HG02852 (cell line): ENCODE measurements at regions not wholly inside any gene's neighbourhood (a gene's known extent, or its start where the extent isn't known, plus 50 kb on each side); places are given as distances from the start of the nearest gene placed in this dataset.

Experiments used
- ATAC-seq: cut with Tn5 transposase; IDR thresholded peaks from one replicate; pipeline ENCODE4 v1.9.1; 2021; ENCODE audit warnings: mild to moderate bottlenecking, moderate library complexity; ENCODE audit not compliant: unreplicated experiment

DNA sequence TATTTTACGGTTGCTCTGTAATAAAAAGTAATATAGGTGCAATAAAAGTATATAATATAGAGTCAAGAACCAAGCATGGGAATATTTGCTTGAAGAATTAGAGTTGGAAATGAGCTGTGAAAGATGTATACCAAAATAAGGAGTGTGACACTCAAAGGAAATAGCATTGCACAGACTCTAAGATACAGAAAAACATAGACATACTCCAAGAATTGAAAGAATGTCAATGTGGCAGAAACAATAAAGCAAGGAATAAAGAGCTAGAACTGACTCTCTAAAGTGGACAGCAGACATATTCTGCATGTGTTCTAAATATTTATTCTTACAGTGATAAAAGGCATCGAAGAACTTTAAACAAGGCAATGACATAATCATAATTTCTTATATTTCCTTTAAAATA is 561.1 kb upstream of the SETBP1 start:
- no peak for ATAC-seq

DNA sequence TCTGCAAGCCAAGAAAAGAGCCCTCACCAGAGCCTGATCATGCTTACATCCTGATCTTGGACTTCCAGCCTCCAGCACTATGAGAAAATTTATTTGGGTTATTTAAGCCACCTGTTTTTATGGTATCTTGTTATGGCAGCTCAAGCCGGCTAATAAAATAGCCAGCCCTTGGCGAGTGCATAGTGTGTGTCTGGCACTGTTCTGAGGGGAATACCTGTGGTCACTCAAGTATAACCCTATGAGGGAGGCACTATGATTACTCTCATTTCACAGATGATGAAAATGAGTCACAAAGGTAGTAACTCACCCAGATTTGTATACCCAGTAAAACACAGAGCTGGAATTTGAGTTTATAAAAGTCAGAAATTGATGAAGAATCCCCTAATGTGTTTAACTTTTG is 556.9 kb upstream of the SETBP1 start:
- ATAC-seq = peak; percentile 81

DNA sequence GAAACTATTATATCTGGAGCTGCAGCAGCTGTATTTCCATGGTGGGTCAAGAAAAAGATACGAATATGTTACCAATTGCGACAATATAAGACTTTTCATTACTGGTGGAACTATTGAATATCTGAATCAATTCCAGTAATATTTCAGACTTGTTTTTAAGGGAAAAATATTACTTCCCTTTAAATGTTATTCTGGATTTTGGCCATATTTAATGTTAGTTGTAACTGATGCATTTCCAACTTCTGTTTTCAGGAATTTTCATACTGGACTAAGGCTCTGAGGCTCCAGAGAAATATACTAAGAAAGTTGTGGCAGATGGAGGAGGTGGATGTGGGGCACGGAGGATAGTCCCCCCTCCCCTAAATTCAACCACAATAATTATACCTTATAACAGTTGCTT is 555.2 kb upstream of the SETBP1 start:
- ATAC-seq = no peak

DNA sequence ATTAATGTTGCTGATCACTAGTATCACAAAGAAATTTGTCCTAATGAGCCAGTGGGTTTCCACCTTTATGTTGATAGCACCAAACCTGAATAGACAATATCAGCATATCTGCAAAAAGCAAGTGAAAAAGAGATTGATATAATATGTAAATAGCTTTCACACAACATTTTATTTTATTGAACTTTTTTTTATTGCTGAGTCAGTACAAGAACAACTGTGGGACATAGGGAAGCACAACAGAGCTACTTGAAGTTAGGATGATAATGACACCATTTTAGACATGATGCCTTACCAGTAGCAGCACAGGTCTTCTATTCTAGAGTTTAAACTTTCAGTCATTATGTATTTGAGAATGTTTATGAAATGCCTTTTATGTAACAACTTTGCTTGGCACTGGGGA is 554.1 kb upstream of the SETBP1 start:
- no peak for ATAC-seq

DNA sequence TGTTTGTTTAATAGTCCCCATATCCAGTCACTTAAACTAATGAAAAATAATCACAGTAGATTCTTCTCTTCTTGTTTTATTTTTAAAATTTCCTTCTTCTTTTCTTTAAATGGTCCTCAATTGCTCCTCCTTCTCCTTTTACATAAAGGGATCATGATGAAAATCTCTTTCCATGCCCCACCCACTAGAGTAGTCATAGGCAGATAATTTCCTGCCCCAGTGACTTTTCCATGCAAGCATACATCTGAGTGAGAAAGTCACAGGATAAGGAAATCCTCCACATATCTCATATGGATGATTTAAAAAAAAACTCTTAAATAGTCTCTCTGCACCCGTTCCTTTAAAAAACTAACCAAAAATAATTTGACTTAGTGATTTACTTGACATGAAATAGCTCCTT is 552.3 kb upstream of the SETBP1 start:
- ATAC-seq = no peak

DNA sequence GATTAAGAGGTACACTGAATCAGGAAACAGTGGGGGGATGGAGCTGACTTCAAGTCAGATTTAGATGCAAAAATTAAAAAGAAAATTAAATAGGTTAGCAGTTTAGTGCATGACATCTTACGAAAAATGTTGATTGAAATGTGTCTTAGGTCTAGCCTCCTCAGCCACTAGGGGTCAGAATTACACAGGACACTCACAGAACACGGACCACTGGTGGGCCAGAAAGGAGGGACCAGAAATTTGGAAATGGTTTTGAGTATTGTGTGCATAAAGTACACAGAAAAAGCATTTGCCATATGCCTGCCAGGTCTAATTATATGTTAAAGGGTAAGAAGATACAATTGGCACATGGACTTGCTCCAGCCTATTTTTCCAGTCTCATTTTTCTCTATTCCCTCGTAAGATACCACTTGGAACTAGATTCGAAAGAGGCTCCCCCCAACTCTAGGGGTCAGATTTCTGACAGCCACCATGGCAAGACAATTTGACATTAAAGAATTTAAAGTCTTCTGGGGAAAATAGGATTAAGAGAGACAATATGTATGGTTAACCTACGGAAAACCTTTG is 550.2 kb upstream of the SETBP1 start:
- peak; percentile 65 for ATAC-seq

DNA sequence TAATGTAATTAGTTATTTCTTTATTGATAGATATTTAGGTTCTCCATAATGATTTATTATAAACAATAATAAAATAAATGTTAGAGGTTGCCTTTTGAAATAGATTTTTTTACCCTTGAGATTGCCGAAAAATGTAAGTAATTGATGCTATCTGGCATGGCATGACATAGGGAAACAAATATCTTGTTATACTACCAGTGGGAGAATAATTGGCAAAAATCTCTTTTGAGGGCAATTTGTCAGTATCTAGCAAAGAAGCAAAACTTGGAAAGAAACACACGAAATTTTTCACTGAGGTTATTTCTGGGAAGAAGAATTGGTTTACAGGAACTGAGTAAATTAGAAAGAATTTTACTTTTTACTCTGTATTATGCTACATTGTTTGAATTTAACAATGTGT is 547.2 kb upstream of the SETBP1 start:
- ATAC-seq = no peak

DNA sequence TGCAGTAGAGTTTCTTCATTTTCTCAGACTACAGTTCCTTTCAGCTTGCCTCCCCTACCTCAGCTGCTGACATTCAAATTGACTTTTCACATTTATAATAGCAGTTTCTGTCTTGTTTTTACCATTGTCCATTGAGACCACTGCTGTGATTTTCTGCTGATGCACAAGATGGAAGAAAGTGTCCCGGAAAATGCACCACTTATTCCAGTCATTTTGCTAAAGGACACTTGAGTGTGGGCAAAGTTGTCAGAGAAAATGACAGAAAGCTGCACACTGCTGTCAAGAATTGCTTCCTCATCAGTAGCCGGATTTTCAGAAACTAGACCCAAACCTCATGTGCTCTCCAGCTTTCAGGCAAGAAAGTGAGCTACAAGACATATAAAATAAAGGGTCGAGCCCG is 546.2 kb upstream of the SETBP1 start:
- ATAC-seq = no peak

DNA sequence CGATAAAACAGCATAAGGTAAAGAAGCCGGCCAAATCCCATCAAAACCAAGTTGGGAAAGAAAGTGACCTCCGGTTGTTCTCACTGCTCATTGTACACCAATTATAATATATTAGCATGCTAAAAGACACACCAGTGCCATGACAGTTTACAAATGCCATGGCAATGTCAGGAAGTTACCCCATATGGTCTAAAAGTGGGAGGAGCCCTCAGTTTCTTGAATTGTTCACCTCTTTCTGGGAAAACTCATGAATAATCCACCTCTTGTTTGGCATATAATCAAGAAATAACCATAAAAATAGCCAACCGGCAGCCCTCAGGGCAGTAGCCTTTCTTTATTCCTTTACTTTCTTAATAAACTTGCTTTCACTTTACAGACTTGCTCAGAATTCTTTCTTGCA is 544.9 kb upstream of the SETBP1 start:
- ATAC-seq = no peak

DNA sequence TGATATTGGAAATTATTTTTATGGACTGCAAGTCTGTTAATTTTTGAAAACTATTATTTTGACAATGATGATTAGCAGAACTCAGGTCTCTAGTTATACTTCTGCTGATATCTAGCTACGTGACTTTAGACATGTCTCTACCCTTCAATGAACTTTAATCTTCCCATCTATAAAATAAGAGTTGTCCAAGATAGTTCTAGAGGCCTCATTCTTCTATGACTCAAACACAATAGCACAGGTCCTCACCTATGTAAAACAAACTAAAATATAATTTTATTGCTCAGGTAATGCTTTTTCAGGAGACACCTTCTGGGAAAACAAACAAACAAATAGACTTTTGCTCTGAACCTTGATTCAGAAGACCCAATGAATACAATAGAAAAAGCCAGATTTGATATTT is 544.4 kb upstream of the SETBP1 start:
- ATAC-seq = no peak

DNA sequence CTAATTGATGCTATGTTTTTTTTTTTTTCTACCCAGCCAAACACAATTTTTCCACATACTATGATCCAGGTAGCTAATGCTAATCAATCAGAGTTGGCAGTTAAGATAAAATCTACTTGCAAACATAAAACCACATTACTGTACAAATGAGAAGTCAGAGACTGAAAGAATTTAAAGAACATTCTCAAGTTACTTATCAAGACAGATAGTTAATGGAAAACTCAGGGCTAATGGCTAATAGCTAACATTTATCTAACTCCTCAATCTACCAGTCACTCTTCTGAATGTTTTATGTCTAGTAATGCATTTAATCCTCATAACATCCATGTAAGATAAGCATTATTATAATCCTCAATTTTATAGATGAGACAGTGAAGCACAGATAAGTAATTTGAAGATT is 537.6 kb upstream of the SETBP1 start:
- ATAC-seq = no peak

DNA sequence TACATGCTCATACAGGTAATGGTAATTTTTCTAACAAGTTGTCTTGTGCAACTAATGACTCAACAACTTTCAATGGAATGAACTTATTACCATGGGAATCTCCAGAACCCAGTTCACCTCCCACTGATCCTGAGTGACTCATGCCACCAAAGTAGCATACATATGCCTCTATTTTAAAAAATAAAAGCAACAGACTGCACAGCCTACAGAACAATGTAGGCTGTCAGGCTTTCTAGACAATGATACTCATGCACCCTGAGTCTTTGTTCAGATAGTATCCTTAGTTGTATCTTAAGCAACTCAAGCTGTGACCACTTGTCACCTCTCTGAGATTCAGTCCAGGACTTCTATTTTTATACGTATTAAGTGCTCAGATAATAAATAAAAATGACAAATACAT is 531.0 kb upstream of the SETBP1 start:
- no peak for ATAC-seq

DNA sequence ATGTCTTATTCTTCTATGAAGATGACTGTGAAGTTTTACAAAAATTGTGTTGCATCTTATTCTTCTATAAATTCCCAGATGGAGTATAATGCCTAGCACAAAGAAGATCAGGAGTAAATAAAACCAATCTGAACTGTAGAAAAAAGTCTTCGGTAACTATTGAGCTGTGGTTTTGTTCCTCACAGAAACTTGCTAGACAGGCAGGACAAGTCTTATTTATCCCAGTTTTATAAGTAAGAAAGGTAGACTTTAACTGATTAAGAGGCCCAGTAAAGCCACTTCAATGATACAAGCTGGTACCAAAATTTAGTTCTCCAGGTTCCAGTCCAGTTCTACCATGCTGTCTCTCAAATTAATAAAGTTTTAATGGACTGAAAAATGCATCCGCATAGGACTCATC is 526.7 kb upstream of the SETBP1 start:
- no peak for ATAC-seq

DNA sequence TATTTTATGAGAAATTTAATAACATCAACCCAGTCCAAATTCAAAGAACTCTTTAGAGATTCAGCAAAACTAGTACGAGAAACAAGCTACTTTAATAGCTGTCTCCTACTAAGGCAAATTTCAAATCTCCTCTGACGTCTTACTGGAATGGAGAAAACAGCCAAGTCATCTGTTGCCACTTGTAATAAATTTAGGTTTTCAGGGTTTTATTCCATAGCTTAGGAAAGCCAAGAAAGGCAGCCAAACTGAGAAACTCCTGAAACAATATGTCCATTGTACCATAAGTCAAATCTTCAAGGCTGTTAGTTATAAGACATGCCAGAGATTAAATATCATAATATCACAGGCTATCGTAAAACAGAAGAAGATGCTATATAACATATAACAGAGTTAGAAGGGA is 524.6 kb upstream of the SETBP1 start:
- ATAC-seq = no peak

DNA sequence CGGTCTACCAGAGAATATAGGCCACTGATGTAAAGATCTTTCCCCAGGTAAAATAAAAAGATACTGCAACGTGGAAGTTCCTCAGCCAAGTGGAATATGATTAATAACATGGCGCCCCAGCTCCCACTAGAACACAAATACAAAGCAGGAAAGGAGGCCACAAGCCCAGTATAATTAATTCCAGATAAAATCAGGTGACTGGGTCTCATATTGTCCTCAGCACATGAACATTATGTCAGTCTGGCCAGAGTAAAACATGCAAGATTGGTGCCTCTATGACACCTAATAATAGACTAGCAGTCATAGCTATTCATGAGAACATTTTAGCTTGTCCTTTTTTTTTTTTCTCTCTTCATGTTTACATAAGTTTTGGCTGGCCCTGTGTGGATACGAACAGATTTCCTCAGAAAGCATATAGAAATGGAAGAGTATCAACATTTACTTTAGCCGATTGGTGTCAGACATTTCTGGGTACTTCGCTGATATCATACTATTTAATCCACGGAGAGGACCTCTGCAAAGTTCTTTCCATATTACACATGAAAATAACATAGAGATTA is 523.8 kb upstream of the SETBP1 start:
- ATAC-seq = no peak

DNA sequence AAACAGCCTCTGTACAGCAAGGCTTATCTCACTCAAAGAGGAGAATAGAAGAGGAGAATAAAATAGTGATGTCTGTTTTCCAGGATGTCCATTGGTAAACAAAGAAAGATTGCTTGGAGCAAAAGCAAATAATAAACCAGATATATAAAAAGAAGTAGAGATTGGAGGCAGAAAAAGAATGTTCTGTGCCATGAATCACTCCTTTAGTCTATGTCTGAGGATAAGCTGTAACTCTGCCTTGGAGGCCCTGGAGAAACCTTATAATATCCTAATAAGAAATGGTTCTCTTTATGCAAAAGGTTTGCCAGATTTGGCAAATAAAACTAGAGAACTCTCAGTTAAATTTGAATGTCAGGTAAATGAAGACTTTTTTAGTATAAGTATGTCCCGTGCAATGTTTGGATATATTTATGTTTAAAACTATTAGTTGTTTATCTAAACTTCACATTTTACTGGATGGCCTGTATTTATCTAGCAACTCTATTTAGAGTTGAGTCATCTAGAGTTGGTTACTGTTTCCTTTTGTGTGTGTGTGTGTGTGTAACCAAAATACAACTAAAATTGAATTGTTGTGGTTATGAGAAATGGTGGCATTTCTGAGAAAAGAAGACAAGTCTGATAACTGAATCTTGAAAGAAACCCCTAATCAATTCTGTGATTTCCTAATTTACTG is 510.3 kb upstream of the SETBP1 start:
- no peak for ATAC-seq

DNA sequence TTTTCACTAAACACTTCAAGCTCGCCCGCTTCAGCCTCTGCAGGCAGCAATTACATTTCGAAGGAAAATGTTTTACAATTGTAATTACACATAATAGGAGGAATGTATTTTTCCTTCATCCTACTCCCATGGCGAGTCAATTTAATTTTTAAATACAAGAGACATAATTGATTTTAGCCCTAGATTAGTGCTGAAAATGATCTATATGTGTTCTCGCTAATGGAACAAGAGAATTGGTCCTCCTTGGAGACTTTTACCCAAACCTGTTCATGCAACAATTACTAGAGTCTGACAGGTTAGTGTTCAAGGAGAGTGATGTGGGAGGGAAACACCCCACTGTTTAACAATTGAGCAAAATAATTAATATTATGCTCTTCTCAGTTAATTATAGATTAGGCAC is 509.4 kb upstream of the SETBP1 start:
- no peak for ATAC-seq

DNA sequence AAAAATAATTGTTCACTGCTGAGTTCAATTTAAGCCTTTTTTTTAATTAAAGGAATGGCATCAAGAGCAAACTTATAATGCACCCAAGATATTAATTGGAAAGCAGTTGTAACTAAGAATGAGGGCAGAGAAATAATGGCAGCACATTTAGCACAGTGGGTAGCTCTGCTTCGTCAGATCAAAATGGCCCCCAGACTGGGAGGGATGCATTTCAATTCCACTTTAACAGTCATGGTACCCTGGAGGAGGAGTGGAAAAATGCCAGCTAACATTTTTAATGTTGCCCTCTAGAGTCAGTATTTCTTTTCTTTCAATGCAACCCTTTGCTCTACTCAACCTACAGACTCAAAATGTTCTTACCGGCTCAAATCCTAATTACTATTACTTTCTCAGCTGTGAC is 504.8 kb upstream of the SETBP1 start:
- ATAC-seq = no peak

DNA sequence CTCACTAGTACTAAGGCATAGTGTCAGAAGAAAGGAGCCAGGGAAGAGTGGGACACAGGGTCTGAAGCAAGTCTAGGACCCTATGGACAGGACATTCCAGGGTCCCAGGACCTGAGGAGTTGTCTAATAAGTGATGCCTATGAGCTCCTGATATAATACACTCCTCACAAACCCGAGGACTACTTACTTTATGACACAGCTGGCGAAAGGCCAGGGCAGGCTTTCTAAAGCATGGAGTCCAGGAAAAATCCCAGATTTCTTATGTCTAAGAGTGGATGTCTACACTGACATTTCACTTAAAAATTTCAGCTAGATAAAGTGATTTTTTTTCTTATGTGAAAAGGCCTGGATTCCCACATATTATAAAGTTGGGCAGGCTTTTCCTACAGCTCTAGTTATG is 502.2 kb upstream of the SETBP1 start:
- ATAC-seq = no peak

DNA sequence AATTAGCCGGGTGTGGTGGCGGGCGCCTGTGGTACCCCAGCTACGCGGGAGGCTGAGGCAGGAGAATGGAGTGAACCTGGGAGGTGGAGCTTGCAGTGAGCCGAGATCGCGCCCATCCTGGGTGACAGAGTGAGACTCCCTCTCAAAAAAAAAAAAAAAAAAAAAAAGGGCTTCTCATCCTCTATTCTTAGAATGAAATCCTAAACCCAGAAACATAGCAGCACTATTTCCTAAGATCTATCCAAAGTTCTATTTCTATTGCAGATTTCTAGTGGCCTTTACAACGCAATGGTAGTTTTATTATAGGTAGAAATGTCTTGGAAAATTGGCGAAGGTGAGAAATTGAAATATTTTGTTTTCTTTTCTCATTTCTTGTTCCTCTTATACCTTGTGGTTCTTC is 501.0 kb upstream of the SETBP1 start:
- no peak for ATAC-seq

DNA sequence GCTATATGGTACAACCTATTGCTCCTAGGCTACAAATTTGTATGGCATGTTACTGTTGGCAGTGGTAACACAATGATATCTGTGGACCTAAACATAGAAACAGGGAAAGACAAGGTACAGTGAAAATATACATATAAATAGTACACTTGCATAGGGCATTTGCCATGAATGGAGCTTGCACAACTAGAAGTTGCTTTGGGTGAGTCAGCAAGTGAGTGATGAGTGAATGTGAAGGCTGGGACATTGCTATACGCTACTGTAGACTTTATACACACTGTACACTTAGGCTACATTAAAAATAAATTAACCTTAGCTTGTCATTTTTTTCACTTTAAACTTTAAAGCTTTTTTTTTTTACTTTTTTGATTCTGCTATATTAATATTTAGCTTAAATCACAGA is 500.0 kb upstream of the SETBP1 start:
- ATAC-seq = no peak

DNA sequence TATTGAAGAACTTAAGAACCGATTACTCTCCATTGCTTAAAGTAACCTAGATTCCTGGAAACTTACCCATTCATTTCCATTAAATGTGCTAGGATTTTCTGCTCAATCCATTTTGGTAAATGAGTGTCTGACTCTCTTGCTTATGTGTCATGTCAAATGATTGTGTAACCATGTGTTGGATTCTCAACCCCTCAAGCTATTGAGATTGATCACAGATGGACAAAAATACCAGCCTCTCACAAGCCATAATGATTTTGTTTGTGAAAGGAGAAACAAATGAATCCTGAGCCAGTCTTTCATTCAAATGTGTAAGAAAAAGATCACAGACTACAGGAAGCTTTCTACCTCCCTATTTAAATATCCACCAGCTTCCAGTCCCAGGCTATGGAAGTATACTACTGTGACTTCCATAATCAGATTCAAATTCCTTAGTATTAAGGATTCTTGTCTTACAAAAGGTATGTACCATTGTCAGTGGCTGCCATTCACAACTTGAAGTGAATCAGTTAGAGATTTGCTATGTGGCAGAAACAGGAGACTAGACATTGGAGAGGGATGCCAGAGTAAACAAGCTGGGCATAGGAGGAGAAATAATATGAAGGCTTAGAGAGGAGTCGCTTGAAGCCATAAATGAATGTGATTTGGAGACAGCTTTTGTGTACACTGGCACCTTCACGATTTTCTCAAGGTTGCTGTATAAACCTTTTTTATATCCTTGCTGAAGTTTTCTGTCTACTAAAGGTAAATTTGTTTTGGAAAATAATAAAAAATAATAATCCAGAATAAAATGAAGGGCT is 498.5 kb upstream of the SETBP1 start:
- ATAC-seq = no peak
